Activated CD4-positive, CD25-positive, alpha-beta regulatory T cell treated with anti-CD3 and anti-CD28 coated beads, Interleukin-2, amount 50 U/mL, for 24 hours (primary cell): ENCODE measurements at regions not wholly inside any gene's neighbourhood (a gene's known extent, or its start where the extent isn't known, plus 50 kb on each side); places are given as distances from the start of the nearest gene placed in this dataset.

ENCODE experiments used
- ATAC-seq, 2 donors: fragments of 150-1000 bp; cut with Tn5 transposase; one replicate each; pipeline ENCODE4 v1.10.0; 2021; ENCODE audit warnings: mild to moderate bottlenecking in 1 of 2, moderate library complexity in 1 of 2

GRCh38 chr4:18815081-18815778, 793.7 kb upstream of the LCORL start:
- no peak for ATAC-seq

GRCh38 chr4:18813771-18814170, 792.2 kb upstream of the LCORL start:
- no peak for ATAC-seq

GRCh38 chr4:18813055-18813454, 791.5 kb upstream of the LCORL start:
- ATAC-seq = no peak

DNA sequence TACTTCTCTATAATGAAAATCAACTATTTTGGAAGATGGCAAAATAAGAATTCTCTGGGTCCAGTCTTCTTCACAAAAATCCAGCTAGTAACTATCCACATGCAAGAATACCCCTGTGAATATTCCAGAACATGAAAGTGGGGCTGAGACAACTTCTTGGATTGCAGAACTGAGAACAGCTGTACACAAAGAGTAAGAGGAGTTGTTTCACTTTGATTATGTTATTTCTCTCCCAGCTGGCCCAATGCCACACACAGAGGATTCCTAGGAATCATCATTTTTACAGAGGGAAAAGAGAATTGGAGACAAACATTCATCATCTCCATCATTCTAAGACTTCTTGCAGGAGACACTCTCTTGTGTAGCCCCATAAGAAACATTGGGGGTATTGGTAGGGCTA, 782.2 kb upstream of the LCORL start:
- no peak for ATAC-seq

GRCh38 chr4:18798123-18798522, 776.6 kb upstream of the LCORL start:
- ATAC-seq = no peak

DNA sequence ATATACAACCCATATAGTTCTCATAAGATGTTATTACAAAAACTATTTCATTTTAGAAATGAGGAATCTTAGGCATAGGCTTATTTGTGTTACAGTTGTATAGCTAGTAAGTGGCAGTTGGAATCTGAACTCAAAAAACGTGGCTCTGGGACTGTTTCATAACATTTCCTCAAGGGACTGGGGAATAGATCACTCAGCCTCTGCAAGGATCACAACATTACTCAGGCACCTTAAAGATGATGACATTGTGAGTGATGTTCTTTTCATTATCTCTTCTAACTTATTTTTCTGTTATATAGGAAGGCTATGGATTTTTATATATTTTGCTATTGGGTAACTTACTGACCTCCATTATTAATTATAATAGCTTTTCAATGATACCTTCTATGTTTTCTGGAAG, 774.2 kb upstream of the LCORL start:
- ATAC-seq = no peak

GRCh38 chr4:18777190-18777930, 755.8 kb upstream of the LCORL start:
- ATAC-seq = no peak

DNA sequence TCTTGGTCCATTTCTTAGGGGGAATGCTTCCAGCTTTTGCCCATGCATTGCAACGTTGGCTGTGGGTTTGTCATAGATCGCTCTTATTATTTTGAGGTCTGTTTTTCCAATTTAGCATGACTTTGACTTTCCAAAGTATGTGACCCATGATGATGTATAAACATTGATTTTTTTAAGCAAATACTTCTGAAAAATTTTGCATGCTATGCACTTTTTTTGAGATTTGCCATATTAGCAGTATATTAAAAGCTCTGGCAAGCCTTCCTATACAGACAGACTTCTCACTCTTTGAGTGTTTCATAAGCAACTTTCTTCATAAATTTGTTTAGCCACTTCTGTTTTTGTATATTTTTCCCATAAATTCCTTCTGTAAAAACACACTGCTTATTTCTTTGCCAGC, 746.4 kb upstream of the LCORL start:
- ATAC-seq = no peak

DNA sequence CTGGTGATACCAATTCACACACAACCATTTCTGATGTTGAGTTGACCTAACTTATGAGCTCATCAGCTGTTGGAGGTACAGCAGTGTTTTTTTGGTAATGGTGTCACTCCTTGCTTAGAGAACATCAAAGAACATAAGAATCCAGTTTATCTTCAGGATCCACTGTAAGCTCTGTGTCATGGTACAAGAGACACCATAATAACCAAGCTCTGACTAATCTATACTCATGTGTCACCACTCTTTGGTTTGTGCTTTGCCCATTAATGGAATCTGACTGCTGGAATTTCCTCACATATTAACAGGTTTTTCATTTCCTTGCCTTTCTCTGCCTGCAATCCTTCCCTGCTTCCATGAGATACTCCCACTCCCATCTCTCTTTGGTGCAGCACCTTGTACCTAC, 735.1 kb upstream of the LCORL start:
- no peak for ATAC-seq

- ATAC-seq = no peak
These were observed 732.6 kb upstream of the LCORL start for GRCh38 chr4:18754180-18754579.

DNA sequence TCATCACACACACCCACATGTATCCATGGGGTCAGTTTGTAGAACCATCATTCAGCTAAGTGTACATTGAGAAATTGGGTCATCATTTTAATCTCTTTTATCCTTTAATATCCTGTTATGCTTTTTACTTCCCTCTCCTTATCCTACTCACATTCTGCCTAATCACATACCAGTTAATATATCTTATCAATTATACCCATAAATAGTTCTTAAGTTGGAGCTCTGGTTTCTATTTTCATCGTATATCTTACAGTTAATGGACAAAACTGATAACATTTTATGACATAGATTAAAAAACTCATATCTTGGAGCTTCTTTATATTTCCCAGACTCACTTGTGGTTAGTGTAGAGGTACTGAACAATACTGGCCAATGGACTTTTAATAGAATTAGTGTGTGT, 729.5 kb upstream of the LCORL start:
- no peak for ATAC-seq

GRCh38 chr4:18749391-18749790, 727.8 kb upstream of the LCORL start:
- no peak for ATAC-seq

DNA sequence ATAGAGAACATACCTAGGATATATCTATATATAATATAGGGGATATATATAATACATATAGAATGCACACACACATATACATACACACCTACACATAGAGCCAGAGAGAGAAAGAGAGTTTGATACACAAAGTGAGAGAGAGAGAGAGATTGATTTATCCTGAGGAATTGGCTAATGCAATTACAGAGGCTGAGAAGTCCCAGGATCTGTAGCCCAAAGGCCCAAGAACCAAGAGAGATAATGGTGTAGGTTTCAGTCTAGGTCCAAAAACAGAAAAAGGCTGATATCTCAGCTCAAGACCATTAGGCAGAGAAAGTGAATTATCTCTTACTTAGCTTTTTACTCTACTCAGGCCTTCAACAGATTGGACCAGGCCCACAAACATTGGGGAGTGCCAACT, 715.0 kb upstream of the LCORL start:
- no peak for ATAC-seq

GRCh38 chr4:18735740-18736268, 714.2 kb upstream of the LCORL start:
- ATAC-seq = no peak

- ATAC-seq = no peak
These were observed 712.9 kb upstream of the LCORL start for GRCh38 chr4:18734405-18734804.

DNA sequence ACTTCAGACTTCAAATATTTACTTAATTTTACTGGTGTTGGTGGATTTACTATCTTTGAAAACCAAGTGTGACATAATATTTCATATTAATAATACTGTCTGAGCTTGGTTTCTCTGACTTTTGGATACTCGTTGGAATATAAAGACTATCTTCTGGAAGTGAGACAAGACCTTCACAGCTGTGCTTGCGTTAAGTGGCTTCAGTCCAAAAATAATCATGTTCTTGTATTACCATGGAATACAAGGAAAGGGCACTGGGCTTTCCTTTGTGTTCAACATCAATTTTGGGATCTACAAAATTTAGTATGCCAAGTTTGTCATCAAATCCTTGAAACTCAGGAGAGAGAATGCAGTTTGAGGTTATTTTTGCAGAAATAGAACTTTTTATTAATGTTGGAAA, 712.4 kb upstream of the LCORL start:
- ATAC-seq = no peak

DNA sequence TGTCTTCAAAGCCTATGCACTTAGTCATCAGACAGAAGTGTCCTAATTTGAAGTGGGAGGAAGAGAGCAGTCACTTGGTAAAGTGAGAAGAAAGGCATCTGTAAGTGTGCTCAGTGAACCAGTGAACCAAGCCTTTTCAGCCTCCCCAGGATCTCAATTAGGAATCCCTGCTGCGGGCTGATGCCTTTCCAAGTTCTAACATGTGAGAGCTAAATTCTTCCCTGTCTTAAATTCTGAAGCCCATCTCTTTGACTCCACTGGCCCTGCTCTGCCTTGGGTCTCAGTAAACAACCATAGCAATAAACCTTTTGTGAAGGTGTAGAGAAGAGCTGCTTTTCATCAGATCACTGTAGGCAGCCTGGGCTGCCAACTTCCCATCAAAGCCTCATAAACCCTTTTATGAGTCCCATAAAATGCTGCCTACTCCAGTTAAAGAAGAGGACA, 701.2 kb upstream of the LCORL start:
- ATAC-seq = no peak

- ATAC-seq = no peak
These were observed 676.7 kb upstream of the LCORL start for GRCh38 chr4:18698119-18698883.

DNA sequence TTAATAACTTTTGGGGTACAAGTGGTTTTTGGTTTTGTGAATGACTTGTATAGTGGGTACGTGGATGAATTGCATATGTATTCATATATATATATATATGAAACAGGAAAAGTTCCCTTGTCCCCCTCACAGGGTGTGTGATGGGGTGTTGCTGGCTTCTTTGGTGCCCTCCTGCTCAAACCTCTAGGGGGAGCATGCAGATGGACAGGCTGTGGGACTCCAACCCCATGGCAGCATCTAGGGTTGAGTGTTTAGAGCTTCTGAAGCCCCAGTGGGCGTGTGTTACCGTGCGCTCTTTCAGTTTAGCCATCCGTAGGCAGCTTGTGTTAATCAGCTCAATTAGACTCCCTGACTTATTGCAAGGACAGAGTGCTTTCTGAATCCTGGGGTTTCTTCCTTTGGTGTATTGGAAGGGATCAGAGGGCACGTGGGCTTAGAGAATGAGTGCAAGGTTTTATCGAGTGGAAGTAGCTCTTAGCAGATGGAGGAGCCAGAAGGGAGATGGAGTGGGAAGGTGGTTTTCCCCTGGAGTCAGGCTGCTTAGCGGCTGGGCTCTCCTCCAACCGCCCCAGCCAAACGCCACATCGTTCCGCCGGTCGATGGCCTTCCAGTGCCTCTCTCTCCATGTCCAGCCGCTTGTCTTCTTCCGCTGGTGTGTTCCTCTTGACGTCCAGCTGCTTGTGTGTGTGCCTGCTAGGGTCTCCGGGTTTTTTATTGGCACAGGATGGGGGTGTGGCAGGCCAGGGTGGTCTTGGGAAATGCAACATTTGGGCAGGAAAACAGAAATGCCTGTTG, 674.4 kb upstream of the LCORL start:
- no peak for ATAC-seq

DNA sequence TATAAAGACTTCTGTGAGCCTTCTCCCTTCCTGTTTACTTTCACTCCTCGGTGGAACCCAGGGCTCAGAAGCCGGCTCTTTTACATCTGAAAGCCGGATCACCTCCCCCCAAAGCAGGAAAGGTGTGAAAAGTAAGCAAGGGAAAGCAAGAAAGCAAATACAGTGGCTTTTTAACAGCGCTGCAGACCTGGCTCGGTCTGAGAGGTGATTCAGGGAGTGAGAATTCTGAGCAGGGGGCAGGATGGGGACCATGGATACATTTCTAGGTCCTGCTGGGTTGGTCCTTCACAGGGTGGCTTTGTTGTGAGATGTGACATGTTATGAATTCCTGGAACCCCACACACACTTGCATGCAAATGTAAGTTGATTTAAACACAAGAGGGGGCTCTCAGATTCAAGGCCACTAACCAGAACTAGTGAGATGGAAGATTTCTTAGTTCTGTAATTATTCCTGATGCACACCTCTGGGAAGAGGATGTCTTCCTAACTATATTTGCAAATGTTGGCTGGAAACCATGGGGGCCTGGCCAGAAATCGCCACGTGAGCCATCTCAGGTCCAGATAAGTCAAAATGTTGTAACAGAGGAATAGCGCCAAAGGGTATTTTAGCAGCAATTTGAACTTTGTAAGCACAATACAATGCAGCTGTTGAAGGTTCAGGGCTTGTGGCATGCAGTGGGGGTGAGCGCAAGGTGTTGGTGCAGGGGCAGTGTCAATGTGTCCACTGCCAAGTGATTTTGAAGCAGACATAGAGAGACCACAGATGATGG, 670.1 kb upstream of the LCORL start:
- no peak for ATAC-seq

GRCh38 chr4:18690291-18690955, 668.9 kb upstream of the LCORL start:
- ATAC-seq = no peak
